ENCODE measurements at regions not wholly inside any gene's neighbourhood (a gene's known extent, or its start where the extent isn't known, plus 50 kb on each side); places are given as distances from the start of the nearest gene placed in this dataset.
"Not testable (repeated sequence)": the region's sequence is repeated elsewhere in the genome, so short reads cannot be mapped to it uniquely, and the experiment has no call there.

GRCh38 chr15:26259581-26259980 lies 396.5 kb upstream of the ATP10A start:
- H4K8ac ChIP-seq (ENCODE audit: low read depth, low read length), result no peak overlapping the region
- no peaks in the 10 kb centered on the region for H3K79me2 ChIP-seq (ENCODE audit: control insufficient read depth, insufficient read depth, low read length)
- no peaks in the 10 kb centered on the region for H3K4me1 ChIP-seq (ENCODE audit: control insufficient read depth, low read depth, low read length)
- H3K36me3 ChIP-seq (ENCODE audit: control insufficient read depth, insufficient read depth, low read length), result no peaks in the 10 kb centered on the region
- H3K18ac ChIP-seq (ENCODE audit: low read length), result no peak overlapping the region
- H3K4ac ChIP-seq (ENCODE audit: low read depth, low read length), result no peak overlapping the region
- H3K4me2 ChIP-seq (ENCODE audit: low read length), result no peak overlapping the region
- H3K27me3 ChIP-seq (ENCODE audit: insufficient read depth, low read length, poor library complexity), result no peaks in the 10 kb centered on the region
- H2BK5ac ChIP-seq (ENCODE audit: low read length), result no peak overlapping the region
- no peak for DNase-seq
- no peaks in the 10 kb centered on the region for H3K79me1 ChIP-seq (ENCODE audit: low read length)
- H2BK15ac ChIP-seq (replicated peaks; ENCODE audit: low read depth), result no peak overlapping the region
- no peak overlapping the region for H3K27ac ChIP-seq (ENCODE audit: low read depth, low read length)
- H3K23ac ChIP-seq (ENCODE audit: low read length), result no peak overlapping the region
- H4K5ac ChIP-seq (ENCODE audit: low read length), result no peak overlapping the region
- no peak overlapping the region for H2AK5ac ChIP-seq (ENCODE audit: low read length)
- no peak overlapping the region for H3K4me3 ChIP-seq (ENCODE audit: low read length)
- no peak overlapping the region for H2BK120ac ChIP-seq (ENCODE audit: low read depth, low read length)
- H3K9ac ChIP-seq (ENCODE audit: low read length), result no peak overlapping the region
- H3K56ac ChIP-seq (ENCODE audit: low read length), result no peak overlapping the region
- no CpG with 5 or more reads among the region's 2 CpGs for WGBS (ENCODE audit: extremely low coverage, insufficient coverage, low lambda C conversion rate)

GRCh38 chr15:26244782-26245181 lies 381.7 kb upstream of the ATP10A start:
- H3K9ac ChIP-seq (ENCODE audit: low read length); H4K5ac ChIP-seq (ENCODE audit: low read length); H3K18ac ChIP-seq (ENCODE audit: low read length); H3K27ac ChIP-seq (ENCODE audit: low read depth, low read length); H2BK120ac ChIP-seq (ENCODE audit: low read depth, low read length); H3K79me1 ChIP-seq (ENCODE audit: low read length); H3K79me2 ChIP-seq (ENCODE audit: control insufficient read depth, insufficient read depth, low read length); H2AK5ac ChIP-seq (ENCODE audit: low read length); H3K4me1 ChIP-seq (ENCODE audit: control insufficient read depth, low read depth, low read length); H4K8ac ChIP-seq (ENCODE audit: low read depth, low read length); H3K4me2 ChIP-seq (ENCODE audit: low read length); DNase-seq; H3K56ac ChIP-seq (ENCODE audit: low read length); H2BK5ac ChIP-seq (ENCODE audit: low read length); H3K4ac ChIP-seq (ENCODE audit: low read depth, low read length); H2BK15ac ChIP-seq (replicated peaks; ENCODE audit: low read depth); H3K23ac ChIP-seq (ENCODE audit: low read length); H3K27me3 ChIP-seq (ENCODE audit: insufficient read depth, low read length, poor library complexity); H3K4me3 ChIP-seq (ENCODE audit: low read length); H3K36me3 ChIP-seq (ENCODE audit: control insufficient read depth, insufficient read depth, low read length): not testable (repeated sequence)
- no CpG with 5 or more reads among the region's 11 CpGs for WGBS (ENCODE audit: extremely low coverage, insufficient coverage, low lambda C conversion rate)

GRCh38 chr15:26243382-26243781 lies 380.3 kb upstream of the ATP10A start:
- no peak overlapping the region for H2AK5ac ChIP-seq (ENCODE audit: low read length)
- H3K36me3 ChIP-seq (ENCODE audit: control insufficient read depth, insufficient read depth, low read length), result no peaks in the 10 kb centered on the region
- H3K79me1 ChIP-seq (ENCODE audit: low read length), result no peaks in the 10 kb centered on the region
- H2BK5ac ChIP-seq (ENCODE audit: low read length), result no peak overlapping the region
- H2BK15ac ChIP-seq (replicated peaks; ENCODE audit: low read depth), result no peak overlapping the region
- H3K79me2 ChIP-seq (ENCODE audit: control insufficient read depth, insufficient read depth, low read length), result no peaks in the 10 kb centered on the region
- no peaks in the 10 kb centered on the region for H3K4me1 ChIP-seq (ENCODE audit: control insufficient read depth, low read depth, low read length)
- no peak overlapping the region for H2BK120ac ChIP-seq (ENCODE audit: low read depth, low read length)
- DNase-seq, result peak; percentile 78
- H3K23ac ChIP-seq (ENCODE audit: low read length), result no peak overlapping the region
- WGBS (ENCODE audit: extremely low coverage, insufficient coverage, low lambda C conversion rate), result no CpG with 5 or more reads among the region's 1 CpG
- H3K18ac ChIP-seq (ENCODE audit: low read length), result no peak overlapping the region
- H3K4ac ChIP-seq (ENCODE audit: low read depth, low read length), result no peak overlapping the region
- no peak overlapping the region for H3K4me2 ChIP-seq (ENCODE audit: low read length)
- no peak overlapping the region for H4K5ac ChIP-seq (ENCODE audit: low read length)
- no peak overlapping the region for H3K9ac ChIP-seq (ENCODE audit: low read length)
- no peaks in the 10 kb centered on the region for H3K27me3 ChIP-seq (ENCODE audit: insufficient read depth, low read length, poor library complexity)
- H4K8ac ChIP-seq (ENCODE audit: low read depth, low read length), result no peak overlapping the region
- no peak overlapping the region for H3K4me3 ChIP-seq (ENCODE audit: low read length)
- H3K56ac ChIP-seq (ENCODE audit: low read length), result no peak overlapping the region
- no peak overlapping the region for H3K27ac ChIP-seq (ENCODE audit: low read depth, low read length)

- peak; percentile 26 for DNase-seq
- Histone ChIP-seq H4K8ac (ENCODE audit: low read depth, low read length) (no peak overlapping the region), H4K5ac (ENCODE audit: low read length) (no peak overlapping the region), H3K4me3 (ENCODE audit: low read length) (no peak overlapping the region), H3K27me3 (ENCODE audit: insufficient read depth, low read length, poor library complexity) (no peaks in the 10 kb centered on the region), H3K79me1 (ENCODE audit: low read length) (no peaks in the 10 kb centered on the region), H3K23ac (ENCODE audit: low read length) (no peak overlapping the region), H3K4me2 (ENCODE audit: low read length) (no peak overlapping the region), H3K4me1 (ENCODE audit: control insufficient read depth, low read depth, low read length) (no peaks in the 10 kb centered on the region), H3K79me2 (ENCODE audit: control insufficient read depth, insufficient read depth, low read length) (no peaks in the 10 kb centered on the region), H2AK5ac (ENCODE audit: low read length) (no peak overlapping the region), H2BK15ac (replicated peaks; ENCODE audit: low read depth) (no peak overlapping the region), H2BK120ac (ENCODE audit: low read depth, low read length) (no peak overlapping the region), H3K9ac (ENCODE audit: low read length) (no peak overlapping the region), H3K4ac (ENCODE audit: low read depth, low read length) (no peak overlapping the region), H3K27ac (ENCODE audit: low read depth, low read length) (no peak overlapping the region), H3K56ac (ENCODE audit: low read length) (no peak overlapping the region), H3K36me3 (ENCODE audit: control insufficient read depth, insufficient read depth, low read length) (no peaks in the 10 kb centered on the region), H3K18ac (ENCODE audit: low read length) (no peak overlapping the region), H2BK5ac (ENCODE audit: low read length) (no peak overlapping the region)
- WGBS (ENCODE audit: extremely low coverage, insufficient coverage, low lambda C conversion rate), result no CpG with 5 or more reads among the region's 9 CpGs
Measured at GRCh38 chr15:26242565-26243071, 379.5 kb upstream of the ATP10A start.

GRCh38 chr15:26235864-26236263 lies 372.7 kb upstream of the ATP10A start:
- H3K4me3 ChIP-seq (ENCODE audit: low read length), result no peak overlapping the region
- H3K4me1 ChIP-seq (ENCODE audit: control insufficient read depth, low read depth, low read length), result peaks cover 5% of the 10 kb centered on the region
- no peak overlapping the region for H3K23ac ChIP-seq (ENCODE audit: low read length)
- H2BK120ac ChIP-seq (ENCODE audit: low read depth, low read length), result no peak overlapping the region
- H3K79me2 ChIP-seq (ENCODE audit: control insufficient read depth, insufficient read depth, low read length), result no peaks in the 10 kb centered on the region
- no peak overlapping the region for H3K56ac ChIP-seq (ENCODE audit: low read length)
- no peak overlapping the region for H4K5ac ChIP-seq (ENCODE audit: low read length)
- H4K8ac ChIP-seq (ENCODE audit: low read depth, low read length), result no peak overlapping the region
- no peak overlapping the region for H3K4me2 ChIP-seq (ENCODE audit: low read length)
- H2BK15ac ChIP-seq (replicated peaks; ENCODE audit: low read depth), result no peak overlapping the region
- H3K27me3 ChIP-seq (ENCODE audit: insufficient read depth, low read length, poor library complexity), result no peaks in the 10 kb centered on the region
- no peak overlapping the region for H3K18ac ChIP-seq (ENCODE audit: low read length)
- H2AK5ac ChIP-seq (ENCODE audit: low read length), result no peak overlapping the region
- H2BK5ac ChIP-seq (ENCODE audit: low read length), result no peak overlapping the region
- DNase-seq, result no peak
- H3K36me3 ChIP-seq (ENCODE audit: control insufficient read depth, insufficient read depth, low read length), result no peaks in the 10 kb centered on the region
- H3K79me1 ChIP-seq (ENCODE audit: low read length), result no peaks in the 10 kb centered on the region
- H3K27ac ChIP-seq (ENCODE audit: low read depth, low read length), result peak overlapping the region; percentile 25
- H3K4ac ChIP-seq (ENCODE audit: low read depth, low read length), result no peak overlapping the region
- no CpG with 5 or more reads among the region's 3 CpGs for WGBS (ENCODE audit: extremely low coverage, insufficient coverage, low lambda C conversion rate)
- no peak overlapping the region for H3K9ac ChIP-seq (ENCODE audit: low read length)
